SK-N-SH treated with all-trans-retinoic acid at 6 μM for 48 hours (cell line): ENCODE measurements at regions not wholly inside any gene's neighbourhood (a gene's known extent, or its start where the extent isn't known, plus 50 kb on each side); places are given as distances from the start of the nearest gene placed in this dataset.

Experiments used
- ATAC-seq: fragments of 200-7000 bp; cut with Tn5 transposase; 3 replicates; pipeline ENCODE4 v1.9.1; 2020; ENCODE audit warnings: mild to moderate bottlenecking, moderate library complexity
- ARNTL ChIP-seq: fragments of 450-650 bp; formaldehyde crosslinking; IDR thresholded peaks from 2 replicates; pipeline ENCODE4 v1.5.0; 2020; ENCODE audit warnings: low read depth, mild to moderate bottlenecking, moderate library complexity, borderline replicate concordance
- BACH2 ChIP-seq: fragments of 250-450 bp; sonication (Bioruptor Pico); IDR thresholded peaks from 2 replicates; pipeline ENCODE4 v1.9.0; 2021; ENCODE audit warnings: mild to moderate bottlenecking, borderline replicate concordance
- CSDC2 ChIP-seq: fragments of 250-450 bp; sonication (Bioruptor Pico); IDR thresholded peaks from 2 replicates; pipeline ENCODE4 v1.5.0; 2020; ENCODE audit warnings: mild to moderate bottlenecking, moderate library complexity
- ESRRG ChIP-seq: fragments of 250-450 bp; sonication (Bioruptor Pico); IDR thresholded peaks from 2 replicates; pipeline ENCODE4 v1.6.1; 2021; ENCODE audit warnings: mild to moderate bottlenecking
- GLIS3 ChIP-seq: fragments of 250-450 bp; sonication (Bioruptor Pico); IDR thresholded peaks from 2 replicates; pipeline ENCODE4 v1.5.0; 2020; ENCODE audit warnings: mild to moderate bottlenecking, moderate library complexity
- ISL1 ChIP-seq: fragments of 250-450 bp; sonication (Bioruptor Pico); IDR thresholded peaks from 2 replicates; pipeline ENCODE4 v2.1.2; 2022; ENCODE audit warnings: mild to moderate bottlenecking, moderate library complexity
- OSR1 ChIP-seq: fragments of 250-450 bp; sonication (Bioruptor Pico); IDR thresholded peaks from 2 replicates; pipeline ENCODE4 v1.8.0; 2022; ENCODE audit warnings: moderate library complexity, mild to moderate bottlenecking, inconsistent platforms
- PPARA ChIP-seq: fragments of 250-450 bp; sonication (Bioruptor Pico); IDR thresholded peaks from 2 replicates; pipeline ENCODE4 v1.5.0; 2020; ENCODE audit warnings: mild to moderate bottlenecking, borderline replicate concordance
- TCF4 ChIP-seq: fragments of 250-450 bp; sonication (Bioruptor Pico); IDR thresholded peaks from 2 replicates; pipeline ENCODE4 v1.8.0; 2021; ENCODE audit warnings: mild to moderate bottlenecking, moderate library complexity, borderline replicate concordance
- TOX ChIP-seq: fragments of 250-450 bp; sonication (Bioruptor Pico); IDR thresholded peaks from 2 replicates; pipeline ENCODE4 v1.8.0; 2021; ENCODE audit warnings: mild to moderate bottlenecking, moderate library complexity, borderline replicate concordance
- ZC3H10 ChIP-seq: fragments of 250-450 bp; sonication (Bioruptor Pico); IDR thresholded peaks from 2 replicates; pipeline ENCODE4 v1.5.1; 2021; ENCODE audit warnings: mild to moderate bottlenecking, moderate library complexity
- ZFP3 ChIP-seq: fragments of 250-450 bp; sonication (Bioruptor Pico); IDR thresholded peaks from 2 replicates; pipeline ENCODE4 v1.5.0; 2020; ENCODE audit warnings: mild to moderate bottlenecking, moderate library complexity
- ZFP30 ChIP-seq: fragments of 450-650 bp; formaldehyde crosslinking; IDR thresholded peaks from 2 replicates; pipeline ENCODE4 v1.5.0; 2022; ENCODE audit warnings: mild to moderate bottlenecking, moderate library complexity
- ZNF565 ChIP-seq: fragments of 450-650 bp; formaldehyde crosslinking; conservative IDR thresholded peaks from 2 replicates; pipeline ENCODE4 v1.5.0; 2020; ENCODE audit warnings: low read depth, mild to moderate bottlenecking, moderate library complexity
- ZNF8 ChIP-seq: fragments of 450-650 bp; formaldehyde crosslinking; IDR thresholded peaks from 2 replicates; pipeline ENCODE4 v1.5.0; 2020; ENCODE audit warnings: mild to moderate bottlenecking, moderate library complexity
- TF ChIP-seq, protein P1 (sequence below): fragments of 250-450 bp; sonication (Bioruptor Pico); IDR thresholded peaks from 2 replicates; pipeline ENCODE4 v1.5.1; 2020; ENCODE audit warnings: low read depth, mild to moderate bottlenecking, moderate library complexity
- TF ChIP-seq, protein P2 (sequence below): fragments of 250-450 bp; sonication (Bioruptor Pico); IDR thresholded peaks from 2 replicates; pipeline ENCODE4 v1.5.0; 2020; ENCODE audit warnings: mild to moderate bottlenecking, moderate library complexity
- TF ChIP-seq, protein P3 (sequence below): fragments of 250-450 bp; sonication (Bioruptor Pico); IDR thresholded peaks from 2 replicates; pipeline ENCODE4 v1.5.1; 2021; ENCODE audit warnings: mild to moderate bottlenecking, moderate library complexity
- TF ChIP-seq, protein P4 (sequence below): fragments of 250-450 bp; sonication (Bioruptor Pico); IDR thresholded peaks from 2 replicates; pipeline ENCODE4 v1.8.0; 2020; ENCODE audit warnings: mild to moderate bottlenecking, moderate library complexity, borderline replicate concordance
- TF ChIP-seq, protein P5 (sequence below): fragments of 250-450 bp; sonication (Bioruptor Pico); IDR thresholded peaks from 2 replicates; pipeline ENCODE4 v1.8.0; 2021; ENCODE audit warnings: low read depth, mild to moderate bottlenecking, moderate library complexity, borderline replicate concordance

DNA sequence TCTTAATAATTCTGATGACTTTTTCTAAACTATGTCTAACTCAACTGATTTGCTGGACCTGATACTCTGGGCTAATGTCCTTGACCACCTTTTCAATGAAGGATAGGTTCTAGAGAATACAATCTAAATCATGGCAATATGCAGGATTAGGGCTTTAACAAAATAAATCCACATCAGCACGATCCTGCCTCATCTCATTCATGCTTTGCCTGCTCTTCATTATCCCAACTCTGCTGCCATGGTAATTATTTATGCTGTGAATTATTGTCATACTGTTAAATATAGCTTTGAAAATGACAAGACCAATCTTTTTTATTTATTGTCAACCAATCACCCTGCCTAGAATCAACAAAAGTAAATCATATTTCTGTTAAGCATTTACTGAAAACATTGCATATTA is 2176.7 kb upstream of the AGA start (continued):
- TF ChIP-seq, protein P1, sequence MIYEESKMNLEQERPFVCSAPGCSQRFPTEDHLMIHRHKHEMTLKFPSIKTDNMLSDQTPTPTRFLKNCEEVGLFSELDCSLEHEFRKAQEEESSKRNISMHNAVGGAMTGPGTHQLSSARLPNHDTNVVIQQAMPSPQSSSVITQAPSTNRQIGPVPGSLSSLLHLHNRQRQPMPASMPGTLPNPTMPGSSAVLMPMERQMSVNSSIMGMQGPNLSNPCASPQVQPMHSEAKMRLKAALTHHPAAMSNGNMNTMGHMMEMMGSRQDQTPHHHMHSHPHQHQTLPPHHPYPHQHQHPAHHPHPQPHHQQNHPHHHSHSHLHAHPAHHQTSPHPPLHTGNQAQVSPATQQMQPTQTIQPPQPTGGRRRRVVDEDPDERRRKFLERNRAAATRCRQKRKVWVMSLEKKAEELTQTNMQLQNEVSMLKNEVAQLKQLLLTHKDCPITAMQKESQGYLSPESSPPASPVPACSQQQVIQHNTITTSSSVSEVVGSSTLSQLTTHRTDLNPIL (CRISPR knock-in tag): no peak
- TF ChIP-seq, protein P2, sequence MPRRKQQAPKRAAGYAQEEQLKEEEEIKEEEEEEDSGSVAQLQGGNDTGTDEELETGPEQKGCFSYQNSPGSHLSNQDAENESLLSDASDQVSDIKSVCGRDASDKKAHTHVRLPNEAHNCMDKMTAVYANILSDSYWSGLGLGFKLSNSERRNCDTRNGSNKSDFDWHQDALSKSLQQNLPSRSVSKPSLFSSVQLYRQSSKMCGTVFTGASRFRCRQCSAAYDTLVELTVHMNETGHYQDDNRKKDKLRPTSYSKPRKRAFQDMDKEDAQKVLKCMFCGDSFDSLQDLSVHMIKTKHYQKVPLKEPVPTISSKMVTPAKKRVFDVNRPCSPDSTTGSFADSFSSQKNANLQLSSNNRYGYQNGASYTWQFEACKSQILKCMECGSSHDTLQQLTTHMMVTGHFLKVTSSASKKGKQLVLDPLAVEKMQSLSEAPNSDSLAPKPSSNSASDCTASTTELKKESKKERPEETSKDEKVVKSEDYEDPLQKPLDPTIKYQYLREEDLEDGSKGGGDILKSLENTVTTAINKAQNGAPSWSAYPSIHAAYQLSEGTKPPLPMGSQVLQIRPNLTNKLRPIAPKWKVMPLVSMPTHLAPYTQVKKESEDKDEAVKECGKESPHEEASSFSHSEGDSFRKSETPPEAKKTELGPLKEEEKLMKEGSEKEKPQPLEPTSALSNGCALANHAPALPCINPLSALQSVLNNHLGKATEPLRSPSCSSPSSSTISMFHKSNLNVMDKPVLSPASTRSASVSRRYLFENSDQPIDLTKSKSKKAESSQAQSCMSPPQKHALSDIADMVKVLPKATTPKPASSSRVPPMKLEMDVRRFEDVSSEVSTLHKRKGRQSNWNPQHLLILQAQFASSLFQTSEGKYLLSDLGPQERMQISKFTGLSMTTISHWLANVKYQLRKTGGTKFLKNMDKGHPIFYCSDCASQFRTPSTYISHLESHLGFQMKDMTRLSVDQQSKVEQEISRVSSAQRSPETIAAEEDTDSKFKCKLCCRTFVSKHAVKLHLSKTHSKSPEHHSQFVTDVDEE (CRISPR knock-in tag): no peak
- no peak for TF ChIP-seq TCF4 (CRISPR knock-in tag)
- TF ChIP-seq, protein P3, sequence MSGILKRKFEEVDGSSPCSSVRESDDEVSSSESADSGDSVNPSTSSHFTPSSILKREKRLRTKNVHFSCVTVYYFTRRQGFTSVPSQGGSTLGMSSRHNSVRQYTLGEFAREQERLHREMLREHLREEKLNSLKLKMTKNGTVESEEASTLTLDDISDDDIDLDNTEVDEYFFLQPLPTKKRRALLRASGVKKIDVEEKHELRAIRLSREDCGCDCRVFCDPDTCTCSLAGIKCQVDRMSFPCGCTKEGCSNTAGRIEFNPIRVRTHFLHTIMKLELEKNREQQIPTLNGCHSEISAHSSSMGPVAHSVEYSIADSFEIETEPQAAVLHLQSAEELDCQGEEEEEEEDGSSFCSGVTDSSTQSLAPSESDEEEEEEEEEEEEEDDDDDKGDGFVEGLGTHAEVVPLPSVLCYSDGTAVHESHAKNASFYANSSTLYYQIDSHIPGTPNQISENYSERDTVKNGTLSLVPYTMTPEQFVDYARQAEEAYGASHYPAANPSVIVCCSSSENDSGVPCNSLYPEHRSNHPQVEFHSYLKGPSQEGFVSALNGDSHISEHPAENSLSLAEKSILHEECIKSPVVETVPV (CRISPR knock-in tag): no peak
- TF ChIP-seq, all 23 proteins: peak for 0

DNA sequence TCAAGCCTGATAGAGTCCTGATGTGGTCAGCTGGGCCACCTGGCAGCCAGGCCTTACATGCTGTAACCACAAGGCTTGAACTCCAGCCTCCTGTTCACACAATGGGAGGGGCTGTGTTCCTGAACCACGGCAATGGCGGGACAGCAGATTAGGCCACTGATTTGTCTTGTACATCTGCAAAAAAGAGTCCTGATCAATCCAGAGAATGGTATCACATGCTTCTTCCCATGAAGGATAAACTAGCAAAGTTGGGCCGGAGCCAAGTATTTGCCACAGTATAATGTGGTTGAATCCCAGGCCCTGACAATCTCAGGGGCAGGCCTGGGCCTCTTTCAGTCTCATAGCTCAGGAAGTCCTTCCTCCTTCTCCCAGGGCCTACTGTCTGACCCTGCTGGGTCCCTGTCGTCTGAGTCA is 2182.5 kb upstream of the AGA start:
- ATAC-seq: peak; percentile 89
- TF ChIP-seq GLIS3 (CRISPR knock-in tag): no peak
- TF ChIP-seq, protein P4, sequence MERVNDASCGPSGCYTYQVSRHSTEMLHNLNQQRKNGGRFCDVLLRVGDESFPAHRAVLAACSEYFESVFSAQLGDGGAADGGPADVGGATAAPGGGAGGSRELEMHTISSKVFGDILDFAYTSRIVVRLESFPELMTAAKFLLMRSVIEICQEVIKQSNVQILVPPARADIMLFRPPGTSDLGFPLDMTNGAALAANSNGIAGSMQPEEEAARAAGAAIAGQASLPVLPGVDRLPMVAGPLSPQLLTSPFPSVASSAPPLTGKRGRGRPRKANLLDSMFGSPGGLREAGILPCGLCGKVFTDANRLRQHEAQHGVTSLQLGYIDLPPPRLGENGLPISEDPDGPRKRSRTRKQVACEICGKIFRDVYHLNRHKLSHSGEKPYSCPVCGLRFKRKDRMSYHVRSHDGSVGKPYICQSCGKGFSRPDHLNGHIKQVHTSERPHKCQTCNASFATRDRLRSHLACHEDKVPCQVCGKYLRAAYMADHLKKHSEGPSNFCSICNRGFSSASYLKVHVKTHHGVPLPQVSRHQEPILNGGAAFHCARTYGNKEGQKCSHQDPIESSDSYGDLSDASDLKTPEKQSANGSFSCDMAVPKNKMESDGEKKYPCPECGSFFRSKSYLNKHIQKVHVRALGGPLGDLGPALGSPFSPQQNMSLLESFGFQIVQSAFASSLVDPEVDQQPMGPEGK (CRISPR knock-in tag): no peak
- no peak for TF ChIP-seq ESRRG (CRISPR knock-in tag)
- TF ChIP-seq, protein P2 (CRISPR knock-in tag): no peak
- no peak for TF ChIP-seq TCF4 (CRISPR knock-in tag)
- no peak for TF ChIP-seq ZNF565 (CRISPR knock-in tag)
- no peak for TF ChIP-seq CSDC2 (CRISPR knock-in tag)
- no peak for TF ChIP-seq ZFP30
- TF ChIP-seq, protein P5, sequence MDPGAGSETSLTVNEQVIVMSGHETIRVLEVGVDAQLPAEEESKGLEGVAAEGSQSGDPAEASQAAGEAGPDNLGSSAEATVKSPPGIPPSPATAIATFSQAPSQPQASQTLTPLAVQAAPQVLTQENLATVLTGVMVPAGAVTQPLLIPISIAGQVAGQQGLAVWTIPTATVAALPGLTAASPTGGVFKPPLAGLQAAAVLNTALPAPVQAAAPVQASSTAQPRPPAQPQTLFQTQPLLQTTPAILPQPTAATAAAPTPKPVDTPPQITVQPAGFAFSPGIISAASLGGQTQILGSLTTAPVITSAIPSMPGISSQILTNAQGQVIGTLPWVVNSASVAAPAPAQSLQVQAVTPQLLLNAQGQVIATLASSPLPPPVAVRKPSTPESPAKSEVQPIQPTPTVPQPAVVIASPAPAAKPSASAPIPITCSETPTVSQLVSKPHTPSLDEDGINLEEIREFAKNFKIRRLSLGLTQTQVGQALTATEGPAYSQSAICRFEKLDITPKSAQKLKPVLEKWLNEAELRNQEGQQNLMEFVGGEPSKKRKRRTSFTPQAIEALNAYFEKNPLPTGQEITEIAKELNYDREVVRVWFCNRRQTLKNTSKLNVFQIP (CRISPR knock-in tag): no peak
- TF ChIP-seq PPARA (CRISPR knock-in tag): no peak
- TF ChIP-seq ZC3H10 (CRISPR knock-in tag): no peak
- no peak for TF ChIP-seq ISL1
- no peak for TF ChIP-seq ZNF8 (CRISPR knock-in tag)
- TF ChIP-seq ARNTL (CRISPR knock-in tag): no peak
- TF ChIP-seq OSR1 (CRISPR knock-in tag): no peak
- TF ChIP-seq ZFP3 (CRISPR knock-in tag): no peak
- TF ChIP-seq, protein P1 (CRISPR knock-in tag): no peak
- TF ChIP-seq, protein P3 (CRISPR knock-in tag): no peak
- no peak for TF ChIP-seq BACH2 (CRISPR knock-in tag)
- no peak for TF ChIP-seq TOX (CRISPR knock-in tag)
- TF ChIP-seq, all 23 proteins: peak for 0
